Rectal smooth muscle tissue (tissue), 1 donor: ENCODE measurements at regions not wholly inside any gene's neighbourhood (a gene's known extent, or its start where the extent isn't known, plus 50 kb on each side); places are given as distances from the start of the nearest gene placed in this dataset.
"Not testable (repeated sequence)": the region's sequence is repeated elsewhere in the genome, so short reads cannot be mapped to it uniquely, and the experiment has no call there.

Experiments used
- H3K27ac ChIP-seq: one replicate; pipeline ENCODE4 v1.7.0; 2013; ENCODE audit warnings: low read depth, low read length, inconsistent platforms
- H3K27me3 ChIP-seq: one replicate; pipeline ENCODE4 v1.7.0; 2013; ENCODE audit warnings: low read length; ENCODE audit not compliant: control insufficient read depth, insufficient read depth
- H3K36me3 ChIP-seq: one replicate; pipeline ENCODE4 v1.7.0; 2013; ENCODE audit warnings: low read length; ENCODE audit not compliant: control insufficient read depth, insufficient read depth
- H3K4me1 ChIP-seq: one replicate; pipeline ENCODE4 v1.7.0; 2013; ENCODE audit warnings: low read length; ENCODE audit not compliant: control insufficient read depth, insufficient read depth
- H3K4me3 ChIP-seq: one replicate; pipeline ENCODE4 v1.7.0; 2013; ENCODE audit warnings: low read length
- H3K9ac ChIP-seq: one replicate; pipeline ENCODE4 v1.7.0; 2013; ENCODE audit warnings: low read length

DNA sequence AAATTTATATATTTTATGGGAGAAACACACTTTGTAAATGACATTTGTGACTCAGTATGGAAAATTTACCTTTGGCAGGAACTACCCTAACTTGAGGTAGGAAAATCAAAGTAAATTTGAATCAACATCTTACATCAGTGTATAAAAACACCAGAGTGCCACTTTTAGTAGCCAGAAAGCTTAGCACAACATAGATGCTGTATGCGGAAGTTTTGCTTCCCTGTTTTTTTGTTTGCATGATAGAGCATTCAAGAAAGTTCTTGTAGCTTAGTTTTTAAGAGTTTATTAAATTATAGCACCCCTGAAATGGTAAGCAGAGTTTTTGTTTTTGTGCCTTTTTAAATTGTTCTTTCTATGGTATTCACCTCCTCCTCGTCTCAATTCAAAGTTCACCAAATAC lies 120.8 kb upstream of the RAP2B start:
- Histone ChIP-seq H3K4me3 (no peak overlapping the region), H3K27ac (no peak overlapping the region), H3K27me3 (no peaks in the 10 kb centered on the region), H3K36me3 (no peaks in the 10 kb centered on the region), H3K9ac (no peak overlapping the region), H3K4me1 (no peaks in the 10 kb centered on the region)

DNA sequence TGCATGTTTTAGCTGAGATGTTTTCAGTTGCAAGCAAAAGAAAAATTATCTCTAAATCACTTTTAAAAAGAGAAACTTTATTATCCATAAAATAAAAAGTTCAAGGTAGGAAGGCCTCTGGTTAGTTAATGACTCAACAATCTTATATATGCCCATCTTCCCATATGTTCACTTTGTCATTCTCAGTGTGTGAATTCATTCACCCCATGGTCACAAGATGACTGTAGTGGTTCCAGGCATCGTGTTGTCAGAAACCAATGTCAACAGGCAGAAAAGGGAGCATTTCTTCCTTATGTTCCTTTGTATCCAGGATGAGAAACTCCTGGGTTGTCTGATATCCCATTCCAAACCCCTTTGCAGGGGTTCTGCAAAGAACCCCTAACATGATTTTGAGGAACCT lies 119.9 kb upstream of the RAP2B start:
- no peaks in the 10 kb centered on the region for H3K36me3 ChIP-seq
- no peak overlapping the region for H3K9ac ChIP-seq
- no peaks in the 10 kb centered on the region for H3K27me3 ChIP-seq
- H3K4me3 ChIP-seq: no peak overlapping the region
- H3K4me1 ChIP-seq: no peaks in the 10 kb centered on the region
- H3K27ac ChIP-seq: no peak overlapping the region

DNA sequence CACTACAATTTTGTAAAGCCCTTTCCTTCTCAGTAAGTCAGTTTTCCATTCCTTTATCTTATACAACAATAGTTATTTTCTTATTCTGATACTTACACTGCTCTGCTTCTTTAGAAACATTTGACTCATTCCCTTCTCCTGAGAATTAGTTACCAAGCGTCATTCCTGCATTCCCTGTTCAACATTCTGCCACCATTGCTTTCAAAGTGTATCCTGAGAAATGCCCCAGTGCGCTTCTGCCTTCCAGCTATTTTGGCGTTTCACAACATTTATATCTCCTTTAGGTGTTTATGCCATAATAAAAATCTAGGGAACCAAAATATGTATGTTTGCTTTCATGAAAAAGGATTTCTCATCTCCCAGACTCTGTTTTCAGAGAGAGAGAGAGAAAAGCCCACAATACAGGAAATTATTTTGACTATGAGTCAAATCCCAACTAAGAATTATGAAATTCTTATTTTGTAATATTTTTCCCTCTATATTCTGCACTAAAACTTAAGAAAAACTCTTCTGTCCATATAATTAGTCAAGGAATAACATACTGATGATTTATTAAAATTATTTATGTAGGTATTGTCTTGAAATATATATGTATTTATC lies 118.2 kb upstream of the RAP2B start:
- Histone ChIP-seq H3K27me3 (no peaks in the 10 kb centered on the region), H3K27ac (no peak overlapping the region), H3K9ac (no peak overlapping the region), H3K4me3 (no peak overlapping the region), H3K36me3 (no peaks in the 10 kb centered on the region), H3K4me1 (no peaks in the 10 kb centered on the region)

DNA sequence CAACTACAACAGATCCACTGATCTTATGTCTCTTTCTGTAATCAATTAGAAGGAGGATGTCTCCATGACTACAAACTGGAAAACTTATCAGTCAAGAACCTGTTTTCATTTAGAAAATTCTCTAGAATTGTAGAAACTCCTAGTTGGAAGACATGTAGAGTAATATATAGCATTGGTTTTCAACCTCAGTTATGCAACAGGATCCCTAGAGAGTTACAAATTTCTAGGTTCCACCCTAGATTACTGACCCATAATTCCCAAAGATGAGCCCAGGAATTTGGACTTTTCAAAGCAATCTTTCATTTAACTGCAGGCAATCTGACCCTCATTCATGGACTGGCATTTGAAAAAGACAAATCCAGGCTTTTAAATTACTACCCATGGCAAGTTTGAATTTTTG lies 116.9 kb upstream of the RAP2B start:
- Histone ChIP-seq H3K36me3 (no peaks in the 10 kb centered on the region), H3K9ac (no peak overlapping the region), H3K27ac (no peak overlapping the region)

DNA sequence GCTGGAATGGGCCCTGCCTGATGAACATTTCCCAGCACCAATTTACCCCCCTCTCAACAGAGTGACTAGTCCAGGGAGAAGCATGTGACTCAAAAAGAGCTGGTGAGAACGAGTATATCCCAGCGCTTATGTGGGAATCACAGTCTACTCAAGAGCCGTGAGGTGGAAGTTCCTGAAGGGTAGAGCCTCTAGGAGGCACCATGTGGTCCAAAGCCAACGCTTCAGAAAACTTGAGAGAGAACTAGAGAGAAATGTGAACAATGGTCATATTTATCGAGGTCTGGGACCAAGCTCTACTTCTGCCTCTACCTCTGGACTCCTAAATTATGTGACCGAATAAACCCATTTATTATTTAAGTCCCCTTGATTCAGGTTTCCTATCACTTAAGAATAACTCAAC lies 111.0 kb upstream of the RAP2B start:
- Histone ChIP-seq H3K27me3 (no peaks in the 10 kb centered on the region), H3K4me3 (no peak overlapping the region), H3K4me1 (peaks cover 13% of the 10 kb centered on the region), H3K27ac (no peak overlapping the region), H3K36me3 (no peaks in the 10 kb centered on the region), H3K9ac (no peak overlapping the region)

More for the DNA sequence above, 116.9 kb upstream of the RAP2B start:
- Histone ChIP-seq H3K4me1 (no peaks in the 10 kb centered on the region), H3K27me3 (no peaks in the 10 kb centered on the region), H3K4me3 (no peak overlapping the region)

DNA sequence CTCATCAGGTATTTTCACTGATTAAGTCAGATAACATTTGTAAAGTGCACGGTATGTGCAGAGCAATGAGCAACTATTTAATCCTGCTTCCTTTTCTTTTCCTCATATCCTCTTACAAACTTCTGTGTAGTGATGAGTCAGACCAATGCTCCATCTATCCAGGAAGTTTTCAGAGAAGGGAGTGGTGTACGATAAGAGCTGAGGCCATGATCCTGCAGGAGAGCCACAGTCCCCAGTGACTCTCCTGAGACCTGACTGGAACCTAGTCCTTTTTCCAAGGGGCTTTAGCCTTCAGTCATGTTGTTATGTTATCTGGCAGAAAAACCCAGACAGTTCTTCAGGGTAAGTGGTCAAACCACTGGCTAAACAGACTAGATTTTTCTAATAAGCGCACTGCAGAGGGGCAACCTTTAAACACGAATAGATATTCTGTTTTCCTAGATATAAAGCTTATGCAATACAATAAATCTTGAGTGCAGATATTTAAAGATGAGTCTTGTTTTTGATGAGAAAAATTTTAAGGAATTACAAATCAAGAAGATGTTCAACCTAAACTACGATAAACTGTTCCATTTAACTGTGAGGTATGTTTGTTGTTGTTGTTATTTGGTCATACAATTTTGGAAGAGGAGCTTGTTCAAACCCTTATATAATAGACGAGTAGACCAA lies 110.5 kb upstream of the RAP2B start:
- peak overlapping the region; percentile 63 for H3K27ac ChIP-seq
- no peaks in the 10 kb centered on the region for H3K36me3 ChIP-seq
- no peaks in the 10 kb centered on the region for H3K27me3 ChIP-seq
- no peak overlapping the region for H3K4me3 ChIP-seq
- no peak overlapping the region for H3K9ac ChIP-seq
- H3K4me1 ChIP-seq: peaks cover 13% of the 10 kb centered on the region

DNA sequence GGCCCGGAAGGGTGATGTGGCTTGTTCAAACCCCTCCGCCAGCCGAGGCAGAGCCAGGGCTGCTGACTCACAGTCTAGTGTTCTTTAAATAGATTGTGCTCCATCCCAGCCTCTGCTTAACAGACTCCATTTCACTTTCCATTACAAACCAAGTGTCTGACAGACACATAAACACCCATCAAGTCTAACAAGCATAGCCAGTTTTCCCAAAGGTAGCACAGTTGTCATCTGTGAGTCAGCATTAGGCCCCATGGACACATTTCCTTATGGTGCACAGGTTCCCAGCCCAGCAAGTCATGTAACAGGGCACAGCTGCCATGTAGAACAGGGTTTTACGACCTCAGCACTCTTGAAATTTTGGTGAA lies 109.9 kb upstream of the RAP2B start:
- Histone ChIP-seq H3K4me1 (peaks cover 13% of the 10 kb centered on the region), H3K27ac (peak overlapping the region; percentile 63), H3K36me3 (no peaks in the 10 kb centered on the region)

DNA sequence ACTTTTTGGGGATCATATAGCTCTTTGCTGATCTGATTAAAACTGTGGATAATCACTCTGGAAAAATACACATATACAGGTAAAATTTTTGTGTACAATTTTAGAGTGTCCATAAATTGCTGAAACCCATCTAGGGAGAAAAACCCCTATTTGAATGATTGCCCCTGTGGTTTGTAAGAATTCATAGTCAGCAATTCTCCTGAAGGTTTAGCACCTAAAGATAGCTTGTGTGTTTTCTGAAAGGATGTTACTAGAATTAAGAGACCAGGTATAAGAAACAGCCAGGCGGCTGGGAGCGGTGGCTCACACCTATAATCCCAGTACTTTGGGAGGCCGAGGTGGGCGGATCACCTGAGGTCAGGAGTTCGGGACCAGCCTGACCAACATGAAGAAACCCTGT lies 106.8 kb upstream of the RAP2B start:
- Histone ChIP-seq H3K27ac (no peak overlapping the region), H3K27me3 (no peaks in the 10 kb centered on the region), H3K36me3 (no peaks in the 10 kb centered on the region), H3K4me1 (peaks cover 13% of the 10 kb centered on the region), H3K4me3 (no peak overlapping the region), H3K9ac (no peak overlapping the region)

More for the DNA sequence above, 109.9 kb upstream of the RAP2B start:
- no peaks in the 10 kb centered on the region for H3K27me3 ChIP-seq
- H3K9ac ChIP-seq: no peak overlapping the region
- no peak overlapping the region for H3K4me3 ChIP-seq

DNA sequence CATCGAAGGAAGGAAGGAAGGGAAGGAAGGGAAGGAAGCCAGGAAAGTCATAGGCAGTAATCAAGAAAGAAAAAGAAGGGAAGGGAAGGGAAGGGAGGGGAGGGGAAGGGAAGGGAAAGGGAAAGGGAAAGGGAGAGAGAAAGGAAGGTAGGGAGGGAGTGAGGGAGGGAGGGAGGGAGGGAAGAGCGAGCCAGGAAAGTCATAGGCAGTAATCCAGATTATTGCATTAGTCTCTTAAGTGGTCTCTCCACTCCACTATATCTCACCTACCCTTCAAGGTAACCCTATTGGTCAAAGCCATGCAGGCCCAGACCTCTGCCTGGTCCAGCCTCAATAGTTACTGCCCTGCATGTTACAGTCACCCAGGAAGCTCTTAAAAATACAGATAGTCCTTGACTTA lies 106.2 kb upstream of the RAP2B start:
- H3K4me3 ChIP-seq: no peak overlapping the region
- no peak overlapping the region for H3K9ac ChIP-seq
- H3K27me3 ChIP-seq: no peaks in the 10 kb centered on the region
- H3K4me1 ChIP-seq: peaks cover 13% of the 10 kb centered on the region
- no peaks in the 10 kb centered on the region for H3K36me3 ChIP-seq
- H3K27ac ChIP-seq: no peak overlapping the region

DNA sequence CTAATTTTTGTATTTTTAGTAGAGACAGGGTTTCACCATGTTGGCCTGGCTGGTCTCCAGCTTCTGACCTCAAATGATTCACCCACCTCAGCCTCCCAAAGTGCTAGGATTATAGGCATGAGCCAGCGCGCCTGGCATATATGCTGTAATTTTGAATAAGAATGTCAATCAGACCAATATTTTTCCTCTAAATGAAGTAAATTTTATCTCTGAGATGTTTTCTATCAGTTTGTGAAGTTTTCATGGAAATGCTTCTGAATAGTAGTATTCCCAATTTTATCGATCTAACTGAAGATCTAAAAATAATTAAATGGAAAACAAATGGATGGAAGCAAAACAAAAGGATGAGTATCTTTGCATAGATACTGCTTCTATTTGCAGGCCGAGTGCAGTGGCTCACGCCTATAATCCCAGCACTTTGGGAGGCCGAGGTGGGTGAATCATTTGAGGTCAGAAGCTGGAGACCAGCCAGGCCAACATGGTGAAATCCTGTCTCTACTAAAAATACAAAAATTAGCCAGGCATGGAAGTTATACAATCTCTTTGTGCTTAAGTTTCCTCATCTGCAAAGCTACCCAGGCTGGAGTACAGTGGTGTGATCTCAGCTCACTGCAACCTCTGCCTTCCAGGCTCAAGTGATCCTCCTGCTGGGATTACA lies 103.9 kb upstream of the RAP2B start:
- H3K27me3 ChIP-seq, H3K4me3 ChIP-seq, H3K9ac ChIP-seq, H3K36me3 ChIP-seq, H3K27ac ChIP-seq, H3K4me1 ChIP-seq: not testable (repeated sequence)

DNA sequence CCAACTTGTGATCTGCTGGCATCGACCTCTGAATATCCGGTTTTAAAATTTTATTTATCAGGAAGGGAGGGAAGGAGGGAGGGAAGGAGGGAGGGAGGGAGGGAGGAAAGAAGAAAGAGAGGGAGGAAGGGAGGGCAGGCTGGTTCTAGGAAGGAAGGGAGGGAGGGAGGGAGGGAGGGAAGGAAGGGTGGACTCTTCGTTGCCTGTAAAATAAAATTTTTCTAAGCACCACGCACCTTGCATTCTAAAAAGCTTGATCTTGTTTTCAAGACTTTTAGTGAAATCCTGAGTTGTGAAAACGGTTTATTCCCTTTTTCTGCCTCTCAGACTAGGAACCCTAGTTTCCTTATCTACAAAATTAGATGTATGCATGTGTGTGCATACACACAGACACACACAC lies 101.7 kb upstream of the RAP2B start:
- Histone ChIP-seq H3K4me3 (no peak overlapping the region), H3K27me3 (no peaks in the 10 kb centered on the region), H3K4me1 (no peaks in the 10 kb centered on the region)

DNA sequence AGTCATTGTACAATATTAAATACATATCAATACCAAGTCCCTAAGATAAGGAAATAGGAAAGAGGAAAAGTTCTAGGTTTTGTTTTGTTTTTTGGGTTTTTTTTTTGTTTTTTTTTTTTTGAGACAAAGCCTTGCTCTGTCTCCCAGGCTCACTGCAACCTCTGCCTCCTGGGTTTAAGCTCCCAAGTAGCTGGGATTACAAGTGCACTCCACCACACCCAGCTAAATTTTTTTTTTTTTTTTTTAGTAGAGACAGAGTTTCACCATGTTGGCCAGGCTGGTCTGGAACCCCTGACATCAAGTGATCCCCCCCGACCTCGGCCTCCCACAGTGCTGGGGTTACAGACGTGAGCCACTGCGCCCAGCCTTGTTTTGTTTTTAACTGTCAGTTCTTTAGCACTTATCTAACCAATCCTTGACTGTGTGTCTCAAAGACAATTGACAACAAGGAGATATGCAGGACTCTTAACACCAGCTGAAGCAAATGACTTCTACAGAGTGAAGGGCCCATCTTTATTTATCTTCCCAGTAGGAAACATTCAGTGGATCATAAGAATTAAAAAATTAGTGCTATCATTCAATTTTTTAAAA lies 100.0 kb upstream of the RAP2B start:
- Histone ChIP-seq H3K9ac (no peak overlapping the region), H3K27me3 (no peaks in the 10 kb centered on the region), H3K4me3 (no peak overlapping the region)

More for the DNA sequence above, 101.7 kb upstream of the RAP2B start:
- H3K36me3 ChIP-seq: no peaks in the 10 kb centered on the region
- H3K27ac ChIP-seq: no peak overlapping the region
- no peak overlapping the region for H3K9ac ChIP-seq

More for the DNA sequence above, 100.0 kb upstream of the RAP2B start:
- Histone ChIP-seq H3K27ac (no peak overlapping the region), H3K36me3 (no peaks in the 10 kb centered on the region), H3K4me1 (no peaks in the 10 kb centered on the region)
